GM21723 (cell line): ENCODE measurements at regions not wholly inside any gene's neighbourhood (a gene's known extent, or its start where the extent isn't known, plus 50 kb on each side); places are given as distances from the start of the nearest gene placed in this dataset.

ENCODE experiments used
- ATAC-seq: cut with Tn5 transposase; IDR thresholded peaks from one replicate; pipeline ENCODE4 v1.9.1; 2021; ENCODE audit warnings: mild to moderate bottlenecking, moderate library complexity; ENCODE audit not compliant: unreplicated experiment

DNA sequence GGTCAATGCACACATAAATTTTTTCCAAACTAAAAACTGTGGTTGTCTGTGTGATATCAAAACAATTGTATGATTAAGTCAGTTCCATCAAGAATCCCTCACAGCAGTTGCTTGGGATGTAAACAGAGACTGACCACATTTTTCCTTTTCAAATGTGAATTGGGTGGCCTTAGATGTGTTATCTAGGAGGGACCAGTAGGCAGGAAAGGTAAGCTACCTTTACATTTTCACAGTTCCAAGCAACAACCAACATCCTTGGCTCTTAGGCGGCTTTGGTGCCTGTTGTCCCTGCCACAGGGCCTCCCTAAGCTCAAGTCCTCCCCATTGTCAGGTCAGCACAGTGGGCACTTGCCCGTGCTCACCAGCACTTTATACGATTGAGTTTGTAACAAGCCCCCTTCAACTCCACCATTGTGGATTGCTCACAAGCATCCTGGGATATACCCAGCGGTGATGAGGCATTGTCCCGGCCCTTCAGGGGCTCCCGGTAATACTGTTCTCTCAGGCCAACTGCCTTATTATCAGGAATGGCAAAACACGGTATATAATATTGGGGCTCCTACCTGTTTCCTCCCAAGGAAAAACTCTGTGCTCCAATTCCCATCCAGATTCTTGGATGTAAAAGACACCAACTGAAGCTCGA is 114.9 kb upstream of the ANKRD1 start:
- ATAC-seq, result no peak

GRCh38 chr10:91036807-91037411 is 116.0 kb upstream of the ANKRD1 start:
- no peak for ATAC-seq

- no peak for ATAC-seq
Observed at GRCh38 chr10:91038971-91039370, 118.1 kb upstream of the ANKRD1 start.

GRCh38 chr10:91040343-91040742 is 119.5 kb upstream of the ANKRD1 start:
- no peak for ATAC-seq

GRCh38 chr10:91042069-91042468 is 121.2 kb upstream of the ANKRD1 start:
- no peak for ATAC-seq

GRCh38 chr10:91043173-91043910 is 122.5 kb upstream of the ANKRD1 start:
- no peak for ATAC-seq

- ATAC-seq, result no peak
Observed at GRCh38 chr10:91046869-91047268, 126.0 kb upstream of the ANKRD1 start.

DNA sequence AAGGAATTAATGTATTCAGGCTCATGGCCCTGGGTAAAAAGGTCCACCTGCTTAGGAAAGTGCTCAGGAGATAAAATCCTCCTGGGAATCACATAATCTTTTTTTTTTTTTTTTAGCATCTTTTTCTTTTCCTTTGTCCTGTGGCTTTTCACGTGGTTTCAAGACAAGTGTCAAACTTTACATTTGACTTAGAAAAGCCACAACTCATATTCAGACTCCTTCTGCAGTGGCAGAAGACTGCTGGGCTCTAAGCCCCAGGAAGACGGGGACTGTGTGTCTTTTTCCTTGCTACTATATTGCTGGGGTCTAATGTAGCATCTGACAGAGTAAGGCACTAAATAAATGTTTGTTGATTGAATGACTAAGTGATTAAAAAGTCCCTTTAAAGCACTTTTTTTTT is 127.5 kb upstream of the ANKRD1 start:
- no peak for ATAC-seq

DNA sequence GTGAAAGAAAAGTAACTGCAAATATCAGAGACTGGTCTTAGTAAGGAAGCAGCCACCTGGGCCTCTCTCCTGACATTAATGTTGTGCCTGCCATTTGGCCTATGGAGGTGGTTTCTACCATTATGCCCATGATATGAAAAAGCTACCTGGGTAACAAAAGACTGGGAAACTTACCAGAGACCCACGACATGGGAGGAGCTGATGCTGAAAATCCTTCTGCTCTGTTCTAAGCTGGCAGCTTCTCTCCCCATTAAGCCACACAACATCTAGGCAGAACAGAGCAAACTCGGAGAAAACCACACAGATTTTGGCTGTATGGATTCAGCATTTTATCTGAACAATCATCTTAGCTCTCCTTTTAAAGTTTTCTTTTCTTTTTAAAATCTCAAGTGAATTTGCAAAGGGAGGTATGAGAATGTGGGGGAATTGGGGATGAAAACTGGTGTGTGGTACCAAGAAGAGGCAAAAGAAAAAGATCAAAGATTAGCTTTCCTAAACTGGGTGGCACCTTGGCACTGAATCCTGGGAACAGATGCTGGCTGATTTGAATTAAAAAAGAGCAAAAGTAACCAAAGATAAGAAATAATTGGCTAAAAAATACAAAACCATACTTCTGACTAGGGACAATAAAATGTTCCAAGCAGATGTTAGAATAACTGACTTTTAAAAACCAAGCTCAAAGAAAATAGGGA is 128.6 kb upstream of the ANKRD1 start:
- no peak for ATAC-seq

GRCh38 chr10:91049988-91050360 is 129.1 kb upstream of the ANKRD1 start:
- no peak for ATAC-seq

- no peak for ATAC-seq
Observed at GRCh38 chr10:91050371-91051034, 129.6 kb upstream of the ANKRD1 start.

DNA sequence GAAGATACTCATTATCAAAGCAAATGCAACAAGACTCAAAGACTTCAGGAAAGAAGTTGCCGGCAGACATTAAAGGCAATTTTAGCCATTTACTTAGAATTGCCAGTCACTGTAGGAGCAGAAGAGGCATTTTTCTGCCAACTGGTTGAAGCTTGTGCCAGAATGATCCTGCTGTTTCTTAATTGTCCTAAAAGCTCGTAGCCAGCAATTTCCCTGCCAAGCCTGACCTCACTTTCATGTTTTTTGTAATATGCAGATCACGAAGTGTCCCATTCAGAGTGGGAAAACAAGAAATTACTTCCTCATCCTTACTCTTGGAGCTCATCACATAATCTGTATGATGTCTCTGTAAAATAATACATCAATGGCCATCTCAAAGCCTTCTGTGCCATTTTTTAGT is 130.9 kb upstream of the ANKRD1 start:
- ATAC-seq, result no peak

DNA sequence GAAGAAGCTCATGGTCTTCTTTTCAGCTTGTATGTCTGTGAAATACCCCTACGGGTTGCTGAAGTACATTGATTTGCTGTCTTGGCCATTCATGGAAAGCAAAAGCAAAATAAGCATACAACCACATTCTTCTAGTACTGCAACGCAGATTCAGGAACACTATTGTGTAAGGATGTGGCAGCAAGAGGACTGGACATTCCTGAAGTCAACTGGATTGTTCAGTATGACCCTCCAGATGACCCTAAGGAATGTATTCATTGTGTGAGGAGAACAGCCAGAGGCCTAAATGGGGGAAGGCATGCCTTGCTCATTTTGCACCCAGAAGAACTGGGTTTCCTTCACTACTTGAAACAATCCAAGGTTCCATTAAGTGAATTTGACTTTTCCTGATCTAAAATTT is 133.4 kb upstream of the ANKRD1 start:
- no peak for ATAC-seq

GRCh38 chr10:91061187-91061586 is 140.3 kb upstream of the ANKRD1 start:
- ATAC-seq, result no peak

GRCh38 chr10:91061608-91062007 is 140.7 kb upstream of the ANKRD1 start:
- no peak for ATAC-seq

- no peak for ATAC-seq
Observed at GRCh38 chr10:91062091-91062490, 141.2 kb upstream of the ANKRD1 start.

DNA sequence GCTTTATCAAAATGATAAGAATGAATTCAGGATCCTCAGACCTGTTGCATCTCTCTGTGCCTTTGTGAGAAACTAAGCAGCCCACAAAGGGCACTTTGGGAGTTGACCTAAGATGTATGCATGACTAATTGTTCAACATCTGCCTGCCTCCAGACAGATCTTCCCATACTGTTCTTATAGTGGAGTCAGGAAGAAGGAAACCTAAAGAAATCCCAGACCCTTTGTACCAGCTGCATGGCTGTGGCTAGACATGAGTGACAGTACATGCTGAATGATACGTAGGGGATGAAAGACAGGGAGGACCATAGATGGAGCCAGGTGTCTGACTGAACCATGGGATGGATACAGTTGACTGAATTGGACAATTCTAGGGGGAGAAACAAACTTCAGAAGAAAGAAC is 148.7 kb upstream of the PCGF5 start:
- ATAC-seq, result no peak

GRCh38 chr10:91073286-91073979 is 147.0 kb upstream of the PCGF5 start:
- no peak for ATAC-seq

- ATAC-seq, result no peak
Observed at GRCh38 chr10:91076991-91077548, 143.4 kb upstream of the PCGF5 start.

- no peak for ATAC-seq
Observed at GRCh38 chr10:91077549-91078071, 142.9 kb upstream of the PCGF5 start.
